A673 (cell line): ENCODE measurements at regions not wholly inside any gene's neighbourhood (a gene's known extent, or its start where the extent isn't known, plus 50 kb on each side); places are given as distances from the start of the nearest gene placed in this dataset.

Experiments
- CTCF ChIP-seq: fragments of 300-800, 200-600 bp; sonication (generic); conservative IDR thresholded peaks from 2 replicates; pipeline ENCODE4 v1.5.1; 2017; ENCODE audit warnings: low read depth, mild to moderate bottlenecking, antibody characterized with exemption, low read length, moderate library complexity, mixed read lengths
- EZH2 ChIP-seq: fragments of 200-600 bp; sonication (generic); IDR thresholded peaks from 2 replicates; pipeline ENCODE4 v1.6.1; 2017; ENCODE audit warnings: borderline replicate concordance, low read depth, mild to moderate bottlenecking, mixed read lengths, antibody characterized with exemption, low read length; ENCODE audit not compliant: poor library complexity, severe bottlenecking

GRCh38 chr5:34550964-34551363 is 105.2 kb upstream of the RAI14 start:
- no peak for TF ChIP-seq CTCF
- TF ChIP-seq EZH2: no peak
